HepG2 (cell line): ENCODE measurements at regions not wholly inside any gene's neighbourhood (a gene's known extent, or its start where the extent isn't known, plus 50 kb on each side); places are given as distances from the start of the nearest gene placed in this dataset.

ENCODE experiments used
- ETV6 ChIP-seq: sonication (generic); formaldehyde crosslinking; conservative IDR thresholded peaks from 2 replicates; pipeline ENCODE4 v1.4.0; 2020; ENCODE audit warnings: missing genetic modification reagents
- KDM1A ChIP-seq: IDR thresholded peaks from 2 replicates; pipeline ENCODE4 v1.6.1; 2016; ENCODE audit warnings: missing compliant biosample characterization
- SP1 ChIP-seq, 2 experiments: fragments of 450-650 bp in 1 of 2; sonication (generic) in 1 of 2; formaldehyde crosslinking in 1 of 2; IDR thresholded peaks; 2 replicates each; pipeline versions ENCODE4 v1.4.0 to v1.6.1; 2016 to 2020; ENCODE audit warnings: missing genetic modification reagents in 1 of 2
- YY1 ChIP-seq: IDR thresholded peaks from 2 replicates; pipeline ENCODE4 v1.6.1; 2011; ENCODE audit warnings: low read length, low read depth, moderate library complexity, mild to moderate bottlenecking; ENCODE audit not compliant: insufficient read depth, insufficient replicate concordance
- ZNF256 ChIP-seq: sonication (generic); formaldehyde crosslinking; conservative IDR thresholded peaks from 2 replicates; pipeline ENCODE4 v1.4.0; 2020; ENCODE audit warnings: missing genetic modification reagents
- ZNF441 ChIP-seq: sonication (generic); formaldehyde crosslinking; IDR thresholded peaks from 2 replicates; pipeline ENCODE4 v1.7.0; 2021; ENCODE audit warnings: missing genetic modification reagents, borderline replicate concordance
- TF ChIP-seq, protein P1 (sequence below): sonication (generic); formaldehyde crosslinking; IDR thresholded peaks from 2 replicates; pipeline ENCODE4 v1.4.0; 2020; ENCODE audit warnings: mild to moderate bottlenecking, low read depth, missing genetic modification reagents
- TF ChIP-seq, protein P2 (sequence below), 2 experiments: sonication (generic) in 1 of 2; formaldehyde crosslinking in 1 of 2; IDR thresholded peaks; 2 replicates each; pipeline versions ENCODE4 v1.4.0 to v1.6.1; 2018 to 2020; ENCODE audit warnings: missing genetic modification reagents in 2 of 2, borderline replicate concordance in 1 of 2, low read depth in 1 of 2, mild to moderate bottlenecking in 1 of 2, missing biosample characterization in 1 of 2
- TF ChIP-seq, protein P3 (sequence below): sonication (generic); formaldehyde crosslinking; IDR thresholded peaks from 2 replicates; pipeline ENCODE4 v1.8.1; 2023; ENCODE audit warnings: missing genetic modification reagents, inconsistent platforms, borderline replicate concordance
- TF ChIP-seq, protein P4 (sequence below): IDR thresholded peaks from 2 replicates; pipeline ENCODE4 v1.6.1; 2016; ENCODE audit warnings: low read depth, missing genetic modification reagents, missing compliant biosample characterization

DNA sequence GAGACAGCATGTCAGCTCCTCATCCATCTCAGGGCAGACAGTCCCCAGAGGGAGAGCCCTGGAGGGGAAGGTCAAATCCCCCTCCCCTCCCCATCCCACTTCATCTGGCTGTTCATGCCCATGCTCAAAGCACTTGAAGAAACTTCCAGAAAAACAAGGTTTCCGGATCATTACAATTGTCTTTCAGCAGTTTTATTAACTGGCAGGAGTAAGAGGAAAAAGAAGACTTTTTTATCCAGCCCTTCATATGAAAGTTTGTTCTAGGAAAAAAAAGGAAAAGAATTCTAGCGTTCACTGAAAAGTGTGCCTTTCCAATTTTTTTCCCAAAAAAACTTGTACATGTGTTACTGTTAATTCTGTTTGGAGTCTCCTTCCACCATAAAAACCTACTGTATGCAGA, 145.7 kb upstream of the TIAM1 start:
- TF ChIP-seq ETV6 (no peak), ZNF256 (CRISPR knock-in tag) (no peak), ZNF441 (CRISPR knock-in tag) (no peak), KDM1A (CRISPR knock-in tag) (no peak), SP1 (IDR thresholded peaks at IDR 0.05) (no peak), SP1 (CRISPR knock-in tag; IDR thresholded peaks at IDR 0.05) (no peak), YY1 (no peak)
- TF ChIP-seq, protein P1, sequence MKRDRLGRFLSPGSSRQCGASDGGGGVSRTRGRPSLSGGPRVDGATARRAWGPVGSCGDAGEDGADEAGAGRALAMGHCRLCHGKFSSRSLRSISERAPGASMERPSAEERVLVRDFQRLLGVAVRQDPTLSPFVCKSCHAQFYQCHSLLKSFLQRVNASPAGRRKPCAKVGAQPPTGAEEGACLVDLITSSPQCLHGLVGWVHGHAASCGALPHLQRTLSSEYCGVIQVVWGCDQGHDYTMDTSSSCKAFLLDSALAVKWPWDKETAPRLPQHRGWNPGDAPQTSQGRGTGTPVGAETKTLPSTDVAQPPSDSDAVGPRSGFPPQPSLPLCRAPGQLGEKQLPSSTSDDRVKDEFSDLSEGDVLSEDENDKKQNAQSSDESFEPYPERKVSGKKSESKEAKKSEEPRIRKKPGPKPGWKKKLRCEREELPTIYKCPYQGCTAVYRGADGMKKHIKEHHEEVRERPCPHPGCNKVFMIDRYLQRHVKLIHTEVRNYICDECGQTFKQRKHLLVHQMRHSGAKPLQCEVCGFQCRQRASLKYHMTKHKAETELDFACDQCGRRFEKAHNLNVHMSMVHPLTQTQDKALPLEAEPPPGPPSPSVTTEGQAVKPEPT (CRISPR knock-in tag) = no peak
- TF ChIP-seq, protein P2, sequence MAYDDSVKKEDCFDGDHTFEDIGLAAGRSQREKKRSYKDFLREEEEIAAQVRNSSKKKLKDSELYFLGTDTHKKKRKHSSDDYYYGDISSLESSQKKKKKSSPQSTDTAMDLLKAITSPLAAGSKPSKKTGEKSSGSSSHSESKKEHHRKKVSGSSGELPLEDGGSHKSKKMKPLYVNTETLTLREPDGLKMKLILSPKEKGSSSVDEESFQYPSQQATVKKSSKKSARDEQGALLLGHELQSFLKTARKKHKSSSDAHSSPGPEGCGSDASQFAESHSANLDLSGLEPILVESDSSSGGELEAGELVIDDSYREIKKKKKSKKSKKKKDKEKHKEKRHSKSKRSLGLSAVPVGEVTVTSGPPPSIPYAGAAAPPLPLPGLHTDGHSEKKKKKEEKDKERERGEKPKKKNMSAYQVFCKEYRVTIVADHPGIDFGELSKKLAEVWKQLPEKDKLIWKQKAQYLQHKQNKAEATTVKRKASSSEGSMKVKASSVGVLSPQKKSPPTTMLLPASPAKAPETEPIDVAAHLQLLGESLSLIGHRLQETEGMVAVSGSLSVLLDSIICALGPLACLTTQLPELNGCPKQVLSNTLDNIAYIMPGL (CRISPR knock-in tag; IDR thresholded peaks at IDR 0.05; ENCODE audit: borderline replicate concordance in 1 of 2, low read depth in 1 of 2) = no peak
- TF ChIP-seq, protein P3, sequence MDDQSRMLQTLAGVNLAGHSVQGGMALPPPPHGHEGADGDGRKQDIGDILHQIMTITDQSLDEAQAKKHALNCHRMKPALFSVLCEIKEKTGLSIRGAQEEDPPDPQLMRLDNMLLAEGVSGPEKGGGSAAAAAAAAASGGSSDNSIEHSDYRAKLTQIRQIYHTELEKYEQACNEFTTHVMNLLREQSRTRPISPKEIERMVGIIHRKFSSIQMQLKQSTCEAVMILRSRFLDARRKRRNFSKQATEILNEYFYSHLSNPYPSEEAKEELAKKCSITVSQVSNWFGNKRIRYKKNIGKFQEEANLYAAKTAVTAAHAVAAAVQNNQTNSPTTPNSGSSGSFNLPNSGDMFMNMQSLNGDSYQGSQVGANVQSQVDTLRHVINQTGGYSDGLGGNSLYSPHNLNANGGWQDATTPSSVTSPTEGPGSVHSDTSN (CRISPR knock-in tag) = no peak
- TF ChIP-seq, protein P4, sequence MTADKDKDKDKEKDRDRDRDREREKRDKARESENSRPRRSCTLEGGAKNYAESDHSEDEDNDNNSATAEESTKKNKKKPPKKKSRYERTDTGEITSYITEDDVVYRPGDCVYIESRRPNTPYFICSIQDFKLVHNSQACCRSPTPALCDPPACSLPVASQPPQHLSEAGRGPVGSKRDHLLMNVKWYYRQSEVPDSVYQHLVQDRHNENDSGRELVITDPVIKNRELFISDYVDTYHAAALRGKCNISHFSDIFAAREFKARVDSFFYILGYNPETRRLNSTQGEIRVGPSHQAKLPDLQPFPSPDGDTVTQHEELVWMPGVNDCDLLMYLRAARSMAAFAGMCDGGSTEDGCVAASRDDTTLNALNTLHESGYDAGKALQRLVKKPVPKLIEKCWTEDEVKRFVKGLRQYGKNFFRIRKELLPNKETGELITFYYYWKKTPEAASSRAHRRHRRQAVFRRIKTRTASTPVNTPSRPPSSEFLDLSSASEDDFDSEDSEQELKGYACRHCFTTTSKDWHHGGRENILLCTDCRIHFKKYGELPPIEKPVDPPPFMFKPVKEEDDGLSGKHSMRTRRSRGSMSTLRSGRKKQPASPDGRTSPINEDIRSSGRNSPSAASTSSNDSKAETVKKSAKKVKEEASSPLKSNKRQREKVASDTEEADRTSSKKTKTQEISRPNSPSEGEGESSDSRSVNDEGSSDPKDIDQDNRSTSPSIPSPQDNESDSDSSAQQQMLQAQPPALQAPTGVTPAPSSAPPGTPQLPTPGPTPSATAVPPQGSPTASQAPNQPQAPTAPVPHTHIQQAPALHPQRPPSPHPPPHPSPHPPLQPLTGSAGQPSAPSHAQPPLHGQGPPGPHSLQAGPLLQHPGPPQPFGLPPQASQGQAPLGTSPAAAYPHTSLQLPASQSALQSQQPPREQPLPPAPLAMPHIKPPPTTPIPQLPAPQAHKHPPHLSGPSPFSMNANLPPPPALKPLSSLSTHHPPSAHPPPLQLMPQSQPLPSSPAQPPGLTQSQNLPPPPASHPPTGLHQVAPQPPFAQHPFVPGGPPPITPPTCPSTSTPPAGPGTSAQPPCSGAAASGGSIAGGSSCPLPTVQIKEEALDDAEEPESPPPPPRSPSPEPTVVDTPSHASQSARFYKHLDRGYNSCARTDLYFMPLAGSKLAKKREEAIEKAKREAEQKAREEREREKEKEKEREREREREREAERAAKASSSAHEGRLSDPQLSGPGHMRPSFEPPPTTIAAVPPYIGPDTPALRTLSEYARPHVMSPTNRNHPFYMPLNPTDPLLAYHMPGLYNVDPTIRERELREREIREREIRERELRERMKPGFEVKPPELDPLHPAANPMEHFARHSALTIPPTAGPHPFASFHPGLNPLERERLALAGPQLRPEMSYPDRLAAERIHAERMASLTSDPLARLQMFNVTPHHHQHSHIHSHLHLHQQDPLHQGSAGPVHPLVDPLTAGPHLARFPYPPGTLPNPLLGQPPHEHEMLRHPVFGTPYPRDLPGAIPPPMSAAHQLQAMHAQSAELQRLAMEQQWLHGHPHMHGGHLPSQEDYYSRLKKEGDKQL (CRISPR knock-in tag) = no peak
